RKO (cell line): ENCODE measurements at regions not wholly inside any gene's neighbourhood (a gene's known extent, or its start where the extent isn't known, plus 50 kb on each side); places are given as distances from the start of the nearest gene placed in this dataset.
"Not testable (repeated sequence)": the region's sequence is repeated elsewhere in the genome, so short reads cannot be mapped to it uniquely, and the experiment has no call there.

Experiments
- DNase-seq: peaks from one replicate; pipeline ENCODE4 v3.0.0-alpha.2; 2016; ENCODE audit warnings: low spot score

DNA sequence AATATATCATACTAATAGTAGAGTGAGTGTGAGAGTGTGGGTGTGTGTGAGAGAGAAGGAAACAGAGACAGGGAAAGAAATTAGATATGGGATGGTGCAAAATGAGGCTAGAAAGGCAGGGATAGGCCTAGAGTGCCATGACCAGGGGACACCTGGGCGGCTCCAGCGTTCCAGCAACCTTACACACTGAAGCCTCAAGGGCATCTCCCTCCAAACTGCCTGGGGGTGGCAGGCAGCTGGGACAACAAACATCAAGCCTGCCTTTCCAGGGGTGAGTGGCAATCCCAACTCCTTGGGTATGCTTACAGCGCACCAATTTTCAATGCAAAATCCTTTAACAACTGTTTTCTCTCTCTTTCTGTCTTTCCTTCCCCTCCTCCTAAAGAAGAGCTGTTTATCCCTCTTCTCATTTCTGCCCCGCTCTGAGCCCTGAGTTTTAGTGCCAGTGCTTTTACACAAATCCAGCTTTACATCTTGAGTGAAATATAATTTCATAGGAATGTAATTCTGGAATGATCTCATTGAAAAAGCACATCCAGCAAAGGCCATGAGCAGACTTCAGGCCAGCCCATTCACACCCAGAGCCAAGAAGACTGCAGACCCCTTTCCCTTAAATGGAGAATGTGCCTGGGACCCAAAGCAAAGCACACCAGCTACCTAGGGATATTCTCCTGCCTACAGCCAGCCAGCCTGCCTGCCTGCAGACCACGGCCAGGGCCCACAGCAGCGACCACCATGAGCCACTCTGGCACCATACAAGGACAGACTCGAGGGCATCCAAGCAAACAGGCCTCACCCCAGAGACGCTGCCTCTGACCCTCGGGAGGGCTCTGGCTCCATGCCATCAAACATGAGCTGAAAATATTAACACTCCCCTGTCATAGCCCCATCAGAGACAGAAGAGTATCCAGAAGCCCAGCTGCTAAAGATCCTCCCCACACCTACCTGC, 90.3 kb downstream of the RPL27A start:
- DNase-seq: no peak

DNA sequence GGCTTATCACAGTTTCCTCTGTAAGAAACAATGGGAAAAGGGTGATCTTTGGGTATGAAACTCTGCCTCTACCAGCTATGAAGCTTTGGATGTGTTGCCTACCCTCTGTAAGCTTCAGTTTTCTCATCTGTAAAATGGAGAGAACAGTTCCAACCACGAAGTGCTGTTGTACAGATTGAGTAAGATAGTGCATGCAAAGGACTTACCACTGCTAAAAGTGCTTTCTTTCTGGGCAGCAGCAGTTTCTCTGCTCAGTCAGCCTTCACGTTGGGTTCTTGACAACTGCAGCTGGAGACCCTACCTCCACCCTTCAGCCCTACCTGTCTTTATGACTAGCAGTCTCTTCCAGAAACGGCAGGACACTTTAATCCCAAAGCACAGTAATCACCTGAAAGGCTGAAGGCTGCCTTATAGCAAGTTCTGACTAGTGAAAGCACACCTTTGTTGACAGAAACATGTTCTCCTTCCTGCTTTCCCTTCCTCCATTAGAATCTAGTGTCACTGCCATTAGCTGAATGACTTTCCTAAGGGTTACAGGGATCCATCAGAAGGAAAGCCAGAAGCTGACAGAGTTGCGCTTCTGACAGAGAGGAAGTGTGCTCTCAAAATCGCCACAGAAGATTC, 91.4 kb downstream of the RPL27A start:
- DNase-seq: no peak

DNA sequence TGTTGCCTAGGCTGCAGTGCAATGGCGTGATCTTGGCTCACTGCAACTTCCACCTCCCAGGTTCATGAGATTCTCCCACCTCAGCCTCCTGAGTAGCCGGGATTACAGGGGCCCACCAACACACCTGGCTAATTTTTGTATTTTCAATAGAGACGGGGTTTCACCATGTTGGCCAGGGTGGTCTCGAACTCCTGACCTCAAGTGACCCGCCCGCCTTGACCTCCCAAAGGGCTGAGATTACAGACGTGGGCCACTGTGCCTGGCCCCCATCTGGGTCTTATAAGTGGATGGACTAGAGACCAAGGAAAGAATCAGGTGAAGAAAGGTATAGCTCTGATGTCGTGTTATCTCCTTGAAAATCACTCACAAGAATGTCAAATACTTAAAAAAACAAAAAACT, 92.3 kb downstream of the RPL27A start:
- not testable (repeated sequence) for DNase-seq

DNA sequence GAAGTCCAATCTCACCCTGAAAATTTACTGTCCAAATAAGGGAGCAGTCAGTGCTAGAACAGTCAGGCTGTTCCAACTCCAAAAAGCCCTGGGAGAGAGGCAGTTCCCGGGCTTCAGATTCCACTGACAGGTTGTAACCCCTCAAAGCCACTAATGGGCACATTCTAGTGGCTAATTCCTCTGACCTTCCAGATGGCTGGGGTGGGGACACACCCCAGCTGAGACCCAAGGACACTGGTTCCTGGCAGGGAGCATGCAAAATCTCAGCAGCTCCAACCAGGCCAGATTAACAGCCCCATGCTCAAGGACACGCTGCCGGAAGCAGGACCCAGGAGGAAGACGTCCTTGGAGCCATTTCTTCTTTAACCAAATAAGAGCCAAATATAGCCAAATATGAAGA, 92.7 kb downstream of the RPL27A start:
- no peak for DNase-seq

DNA sequence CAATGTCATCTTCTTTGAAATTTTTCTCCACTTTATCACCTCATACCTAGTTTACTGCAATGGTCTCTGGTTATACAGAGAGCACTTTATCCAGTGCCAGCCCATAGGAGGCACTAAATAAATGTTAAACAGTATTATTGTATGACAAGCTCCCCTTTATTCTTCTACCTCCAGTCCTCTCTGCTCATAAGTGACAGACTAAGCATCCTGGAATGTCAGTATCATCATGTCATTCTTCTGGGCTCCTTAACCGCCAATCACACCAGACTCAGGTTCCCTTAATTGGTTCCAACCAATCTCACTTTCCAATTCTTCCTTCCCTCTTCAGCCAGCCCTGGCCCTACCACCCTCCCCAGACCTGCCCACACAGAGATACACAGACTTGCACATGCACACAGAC, 93.1 kb downstream of the RPL27A start:
- no peak for DNase-seq

DNA sequence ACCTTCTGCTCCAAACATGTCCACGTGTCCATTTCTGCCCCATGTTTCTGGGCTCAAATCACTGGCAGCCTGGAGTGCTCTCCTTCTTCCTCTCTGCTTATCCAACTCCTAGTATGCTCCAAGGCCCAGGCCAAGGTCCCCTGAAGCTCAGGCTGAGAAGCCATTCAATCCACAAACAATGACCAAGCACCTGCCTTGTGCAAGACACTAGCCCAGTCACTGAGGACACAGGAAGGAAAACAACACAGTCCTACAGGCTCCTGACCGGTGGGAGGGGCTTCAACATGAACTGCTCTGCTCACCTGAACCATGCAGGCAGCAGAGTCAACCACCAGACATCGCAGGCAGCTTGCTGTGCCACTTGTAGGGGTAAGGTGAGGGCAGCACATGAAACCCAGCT, 93.6 kb downstream of the RPL27A start:
- DNase-seq: no peak

DNA sequence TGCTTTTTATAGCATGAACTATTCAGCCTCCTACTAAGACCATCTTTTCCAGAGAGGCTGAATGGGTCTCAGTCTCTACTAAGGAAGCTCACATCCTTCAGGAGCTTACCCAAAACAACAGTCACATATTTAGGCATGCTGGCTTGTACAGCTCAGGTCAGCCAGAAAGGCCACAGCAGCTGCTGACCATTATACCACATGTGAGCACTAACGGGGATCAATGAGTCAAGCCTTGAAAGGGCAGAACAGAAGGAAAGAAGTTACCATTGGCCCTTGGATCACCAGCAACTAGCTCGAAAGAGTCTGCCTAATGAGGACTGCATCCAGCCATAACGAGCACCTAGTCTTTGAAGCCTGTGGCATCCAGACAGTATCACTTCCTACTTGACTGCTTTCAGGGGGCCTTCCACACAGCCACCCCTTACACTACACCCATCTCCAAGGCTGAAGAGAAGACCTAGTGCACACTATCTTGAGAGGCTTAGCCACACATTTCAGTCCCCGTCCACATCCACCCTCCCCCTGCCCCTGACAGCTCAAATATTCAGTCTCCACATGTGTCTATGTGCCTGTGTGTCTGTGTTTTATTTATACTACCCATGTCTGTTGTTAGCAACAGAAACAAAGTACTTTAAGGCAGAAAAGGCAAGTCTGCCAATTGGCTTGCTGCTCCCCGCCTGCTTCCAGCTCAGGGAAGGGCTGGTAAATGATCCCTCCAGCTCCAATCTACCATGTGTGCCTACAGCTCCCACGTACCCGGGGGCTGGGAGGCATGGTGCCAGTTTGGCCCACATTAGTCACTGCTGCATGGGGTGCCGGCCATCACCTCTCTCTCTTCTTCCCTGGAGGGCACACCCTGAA, 95.5 kb downstream of the RPL27A start:
- no peak for DNase-seq

DNA sequence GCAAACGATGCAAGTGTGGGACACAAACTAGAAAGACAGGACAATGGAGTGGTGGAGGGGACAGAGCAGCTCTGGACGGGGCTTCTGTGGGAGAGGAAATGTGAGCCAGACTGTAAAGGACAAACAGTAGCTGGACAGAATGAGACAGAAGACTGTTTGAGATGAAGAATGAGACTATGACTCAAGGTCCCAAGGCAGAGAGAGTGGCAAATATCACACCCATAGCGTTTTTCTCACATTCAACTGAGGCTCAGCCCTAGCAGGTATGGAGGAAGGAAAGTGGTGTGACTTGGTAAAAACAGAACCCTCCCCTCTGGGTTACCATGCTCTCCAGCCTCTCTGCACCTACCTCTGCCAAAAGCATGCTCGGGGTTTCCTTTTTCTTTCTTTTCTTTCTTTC, 96.5 kb downstream of the RPL27A start:
- no peak for DNase-seq

DNA sequence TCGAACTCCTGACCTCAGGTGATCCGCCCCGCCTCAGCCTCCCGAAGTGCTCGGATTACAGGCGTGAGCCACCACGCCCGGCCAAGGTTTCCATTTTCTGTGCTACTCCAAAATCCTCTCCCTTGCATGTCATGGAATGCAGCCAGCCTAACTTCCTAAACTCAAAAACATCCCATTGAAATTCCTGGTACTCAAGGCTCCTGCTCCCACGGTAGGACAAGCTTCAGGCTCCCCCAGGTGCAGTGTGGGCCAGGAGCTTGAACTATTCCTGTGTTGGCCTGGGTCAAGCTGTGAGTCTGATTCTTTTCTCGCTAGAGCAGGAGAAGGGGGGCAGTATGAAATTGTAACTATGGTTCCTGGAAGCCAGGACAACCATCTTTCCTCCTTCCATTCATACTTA, 97.1 kb downstream of the RPL27A start:
- DNase-seq: no peak

DNA sequence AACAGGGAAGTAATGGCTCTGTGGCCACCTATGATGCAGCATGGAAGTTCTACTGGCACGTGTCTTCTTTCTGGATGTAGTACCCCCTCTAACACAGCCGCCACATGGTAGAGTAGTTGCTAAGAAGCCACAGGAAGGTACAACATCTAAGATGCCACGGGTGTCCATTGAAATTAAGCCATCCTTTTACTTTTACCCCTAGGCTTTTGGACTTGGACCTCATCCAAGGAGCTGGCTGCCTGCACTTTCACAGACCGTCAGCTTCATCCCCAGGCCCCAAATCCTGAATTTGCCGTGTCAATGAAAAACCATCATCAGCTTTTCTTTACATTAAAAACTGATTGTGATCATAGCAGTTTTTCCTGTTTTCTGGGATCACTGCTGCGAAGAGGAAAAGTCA, 102.4 kb downstream of the RPL27A start:
- DNase-seq: no peak

DNA sequence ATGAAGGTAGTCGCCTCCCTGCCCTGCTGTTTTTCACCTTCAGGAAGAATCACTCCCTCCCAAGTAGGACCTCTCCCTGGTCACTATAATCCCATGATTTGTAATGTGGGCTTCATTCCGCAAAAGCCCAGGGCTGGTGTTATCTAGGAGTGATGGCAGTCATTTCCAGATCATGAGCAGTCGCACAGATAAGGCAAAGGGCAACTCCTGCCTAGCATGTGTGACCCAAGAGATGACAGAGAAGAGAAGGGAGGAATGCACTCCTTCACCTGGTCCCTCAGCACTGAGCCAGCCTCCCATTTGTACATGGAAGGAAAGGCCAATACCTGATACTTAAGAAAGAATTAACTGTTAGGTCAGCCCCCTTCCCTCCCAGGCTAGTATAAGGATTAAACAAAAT, 102.9 kb downstream of the RPL27A start:
- DNase-seq: no peak

DNA sequence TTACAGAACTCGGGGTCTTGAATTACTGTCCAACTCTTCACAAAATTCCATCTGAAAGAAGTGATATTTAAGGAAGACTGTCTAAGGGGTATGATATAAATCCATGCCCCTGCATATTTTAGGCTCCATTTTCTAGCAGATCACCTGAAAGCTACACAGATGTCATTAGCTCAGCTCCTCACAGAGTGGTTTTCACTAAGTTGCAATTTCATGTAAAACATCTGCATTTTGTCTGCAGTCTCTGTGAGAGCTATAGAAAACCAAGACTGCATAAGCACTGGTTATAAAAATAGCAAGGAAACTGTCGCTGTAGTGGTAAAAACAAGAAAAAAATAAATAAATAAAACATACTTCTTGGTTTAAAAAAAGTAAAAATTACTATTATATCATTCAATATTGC, 103.4 kb downstream of the RPL27A start:
- no peak for DNase-seq

DNA sequence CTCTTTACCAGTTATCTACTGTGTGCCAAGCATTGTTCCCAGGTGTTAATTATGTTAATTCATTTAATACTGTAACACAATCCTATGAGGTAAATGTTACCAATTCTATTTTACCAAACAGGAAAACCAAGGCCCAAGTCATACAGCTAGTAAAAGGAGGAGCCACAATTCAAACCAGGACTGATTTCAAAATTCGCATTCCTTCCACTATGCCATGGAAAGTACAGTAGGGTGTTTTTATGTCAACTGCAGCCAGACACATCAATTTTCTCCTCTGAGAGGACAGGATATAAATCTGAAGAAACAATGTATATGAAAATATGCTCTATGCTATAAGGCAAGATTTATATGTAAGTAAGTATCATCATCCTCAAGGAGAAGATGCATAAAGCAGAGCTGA, 104.3 kb downstream of the RPL27A start:
- no peak for DNase-seq

DNA sequence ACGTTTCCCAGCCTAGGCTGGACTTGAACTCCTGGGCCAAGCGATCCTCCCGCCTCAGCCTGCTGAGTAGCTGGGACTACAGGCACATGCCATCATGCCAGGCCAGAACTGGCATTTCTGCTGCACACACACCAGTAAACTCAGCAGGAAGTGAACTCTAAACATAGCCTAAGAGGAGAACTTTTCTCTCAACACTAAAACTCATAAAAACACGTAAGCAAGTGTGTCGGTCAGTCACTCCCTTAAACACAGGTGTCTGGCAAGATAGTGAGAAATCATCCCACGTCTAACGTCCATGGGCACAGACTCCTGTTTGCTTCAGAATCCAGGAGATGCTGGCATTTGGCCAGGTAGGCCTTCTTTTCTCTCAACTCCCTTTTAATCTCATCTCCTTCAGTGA, 104.8 kb downstream of the RPL27A start:
- DNase-seq: no peak

DNA sequence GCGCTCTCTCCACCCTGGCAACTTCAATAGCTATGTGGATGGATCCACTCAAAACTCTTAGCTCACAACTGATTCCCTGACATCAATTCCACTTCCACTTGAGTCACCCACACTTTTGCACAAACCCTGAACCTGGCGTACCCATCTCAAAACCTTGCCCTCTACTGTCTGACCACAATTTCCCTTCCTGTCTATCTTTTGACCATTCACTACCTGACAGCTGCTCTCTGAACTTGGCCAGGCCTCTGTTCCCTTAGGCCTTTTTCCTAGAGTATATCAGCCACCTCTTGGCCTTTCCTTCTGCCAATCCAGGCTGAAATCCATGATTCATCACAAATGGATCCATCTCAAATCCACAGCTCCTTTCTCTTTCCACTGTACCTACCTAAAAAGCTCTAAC, 106.0 kb downstream of the RPL27A start:
- DNase-seq: no peak

DNA sequence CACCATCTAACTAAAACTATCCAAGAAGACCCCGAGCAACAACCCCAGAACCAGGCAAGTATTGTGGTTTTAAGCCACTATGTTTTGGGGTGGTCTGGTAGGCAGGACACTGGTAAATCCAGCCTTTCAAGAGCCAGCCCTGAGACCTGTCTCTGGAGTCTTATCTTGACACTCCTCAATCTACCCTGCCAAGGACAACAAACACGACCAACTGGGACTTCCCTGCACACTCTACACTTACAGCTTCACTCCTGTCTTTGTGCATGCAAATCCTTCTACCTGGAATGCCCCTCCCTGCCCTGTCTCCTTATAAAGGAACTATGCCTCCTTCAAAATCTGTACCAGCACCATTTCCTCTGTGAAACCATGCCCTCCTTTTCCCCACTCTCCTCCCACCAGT, 107.3 kb downstream of the RPL27A start:
- no peak for DNase-seq

DNA sequence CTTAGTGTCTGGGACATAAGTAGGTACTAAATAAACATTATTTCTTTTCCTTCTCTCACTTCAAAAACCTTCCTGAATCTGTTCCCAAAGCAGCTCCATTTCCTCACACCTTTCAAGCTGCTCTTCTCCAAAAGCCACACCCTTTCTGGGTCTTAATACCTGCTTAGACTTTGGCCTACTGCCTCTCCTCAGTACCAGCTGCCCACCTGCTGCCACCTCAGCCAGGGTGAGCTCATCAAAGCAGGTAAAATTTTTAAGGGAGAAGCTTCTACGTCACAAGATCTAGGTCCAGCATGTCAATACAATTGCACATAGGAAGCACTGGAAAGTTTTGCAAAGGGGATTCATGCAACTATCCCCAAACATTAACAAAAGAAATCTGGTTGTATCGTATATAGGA, 108.4 kb downstream of the RPL27A start:
- no peak for DNase-seq

DNA sequence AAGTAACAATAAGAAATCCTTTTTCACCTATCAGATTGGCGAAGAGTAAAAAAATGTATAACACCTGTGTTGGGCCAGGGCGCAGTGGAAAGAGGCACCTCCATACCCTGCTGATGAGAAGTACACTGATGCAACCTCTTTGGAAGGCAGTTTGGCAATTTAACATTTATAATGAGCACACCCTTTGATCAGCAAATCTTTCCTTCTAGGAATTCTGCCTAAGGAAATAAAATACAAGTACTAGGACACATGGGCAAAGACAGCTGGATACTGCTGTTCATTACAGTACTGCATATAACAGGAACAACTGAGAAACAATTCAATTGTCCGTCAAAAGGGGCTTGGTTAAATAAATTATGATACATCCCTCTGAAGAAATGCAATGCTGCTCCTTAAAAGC, 110.1 kb downstream of the RPL27A start:
- DNase-seq: no peak

DNA sequence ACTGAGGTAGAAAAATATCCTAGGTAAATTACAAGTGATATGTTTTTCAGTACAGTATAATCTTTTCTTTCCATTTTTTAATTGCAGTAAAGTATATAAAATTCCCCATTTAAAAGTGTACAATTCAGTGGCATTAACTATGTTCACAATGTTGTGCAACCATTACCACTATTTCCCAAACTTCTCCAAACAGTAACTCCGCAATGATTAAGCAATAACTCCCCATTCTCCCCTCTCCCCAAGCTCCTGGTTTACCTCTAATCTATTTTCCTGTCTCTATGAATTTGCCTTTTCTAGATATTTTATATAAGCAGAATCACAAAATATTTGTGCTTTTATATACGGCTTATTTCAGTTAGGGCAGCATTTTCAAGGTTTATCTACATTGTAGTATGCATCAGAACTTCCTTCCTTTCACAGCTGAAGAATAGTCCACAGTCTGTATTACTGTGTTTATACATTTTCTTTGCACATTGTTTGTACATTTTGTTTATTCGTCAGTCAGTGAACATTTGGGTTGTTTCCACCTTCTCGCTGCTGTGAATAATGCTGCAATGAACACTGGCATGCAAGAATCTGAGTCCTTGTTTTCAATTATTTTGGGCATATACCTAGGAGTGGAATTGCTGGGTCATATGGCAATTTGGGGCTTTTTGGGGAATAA, 110.7 kb downstream of the RPL27A start:
- DNase-seq: no peak

DNA sequence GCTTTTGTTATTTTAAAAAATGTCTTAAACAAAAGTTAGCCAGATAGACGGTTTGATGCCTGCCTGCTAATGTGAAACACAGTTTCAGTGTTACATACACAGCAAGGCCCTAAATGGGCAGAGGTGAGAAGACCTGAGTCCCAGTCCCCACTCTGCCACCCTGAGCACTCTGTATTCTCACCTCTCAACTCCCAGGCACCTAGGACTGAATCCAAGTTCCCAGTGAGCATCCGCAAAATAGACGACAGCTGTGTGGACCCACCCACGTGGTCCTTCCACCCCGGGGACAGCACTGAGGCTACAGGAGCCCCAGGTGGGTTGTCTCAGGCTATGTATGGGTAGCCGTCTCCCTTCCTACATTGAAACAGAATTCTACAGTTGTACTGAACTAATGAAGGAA, 111.5 kb downstream of the RPL27A start:
- no peak for DNase-seq

DNA sequence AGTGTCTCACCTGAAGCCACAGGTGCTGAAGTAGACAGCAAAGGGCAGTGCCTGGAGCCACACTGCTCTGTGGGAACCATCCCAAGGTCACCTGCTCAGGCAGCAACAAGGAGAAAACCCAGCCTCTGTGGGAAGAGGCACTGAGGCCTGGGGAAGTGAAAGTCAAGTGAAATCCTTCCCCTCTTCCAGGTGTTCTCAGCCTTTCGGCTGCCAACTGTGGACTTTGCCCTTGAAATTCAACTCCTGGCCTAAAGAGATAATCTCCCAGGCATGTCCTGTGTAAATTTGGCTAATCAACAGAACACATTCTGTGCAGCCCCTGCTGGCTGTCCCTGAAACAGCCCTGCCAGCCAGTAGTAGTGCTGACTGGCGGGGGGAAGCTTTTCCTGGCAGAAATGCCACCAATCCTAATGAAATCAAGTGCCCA, 112.1 kb downstream of the RPL27A start:
- no peak for DNase-seq

DNA sequence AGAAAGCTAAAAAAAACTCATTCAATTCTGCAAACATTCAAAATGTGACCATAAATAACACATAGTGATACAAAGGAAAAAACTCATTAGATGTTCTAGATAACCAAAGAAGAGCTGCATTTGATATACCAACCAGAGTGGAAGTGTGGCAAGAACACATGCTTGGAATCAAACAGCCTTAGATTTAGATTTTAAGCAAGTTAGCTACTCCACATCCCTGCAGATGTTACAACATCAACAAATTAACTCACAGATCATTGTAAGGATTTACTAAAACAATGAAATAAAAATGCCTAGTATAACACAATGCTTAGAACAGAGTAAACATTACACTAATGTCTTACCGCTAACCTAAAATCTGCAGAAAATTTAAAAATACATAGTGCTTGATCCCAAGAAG, 114.0 kb upstream of the AKIP1 start:
- no peak for DNase-seq
